Stomach (tissue), 4 donors: ENCODE measurements at regions not wholly inside any gene's neighbourhood (a gene's known extent, or its start where the extent isn't known, plus 50 kb on each side); places are given as distances from the start of the nearest gene placed in this dataset.

Experiments used
- CTCF ChIP-seq, 7 experiments: fragments of 450-650 bp in 4 of 7; fragments of 200-600 bp in 3 of 7; sonication (generic) in 3 of 7; IDR thresholded peaks; one replicate each; pipeline ENCODE4 v1.5.1; 2016 to 2019; ENCODE audit warnings: antibody characterized with exemption in 7 of 7, control low read depth in 2 of 7, mild to moderate bottlenecking in 1 of 7
- EP300 ChIP-seq: sonication (generic); formaldehyde crosslinking; IDR thresholded peaks from one replicate; pipeline ENCODE4 v1.6.1; 2017; ENCODE audit warnings: antibody characterized with exemption
- POLR2A ChIP-seq, 4 donors: fragments of 450-650 bp; IDR thresholded peaks; one replicate each; pipeline ENCODE4 v1.6.1; 2016; ENCODE audit warnings: antibody characterized with exemption in 4 of 4, control low read depth in 2 of 4, mild to moderate bottlenecking in 1 of 4, moderate library complexity in 1 of 4
- POLR2AphosphoS5 ChIP-seq, 3 donors: sonication (generic); formaldehyde crosslinking; IDR thresholded peaks; one replicate each; pipeline ENCODE4 v1.6.1; 2016; ENCODE audit warnings: antibody characterized with exemption in 3 of 3

- peak in 4 of 7 experiments; percentile 11 to 69 (median 48) for TF ChIP-seq CTCF (IDR thresholded peaks at IDR 0.05)
- TF ChIP-seq POLR2A (IDR thresholded peaks at IDR 0.05), result no peak
- no peak for TF ChIP-seq EP300
- no peak for TF ChIP-seq POLR2AphosphoS5 (IDR thresholded peaks at IDR 0.05)
Measured at GRCh38 chr2:20916604-20917286, 93.8 kb upstream of the LDAH start.
